ENCODE measurements at regions not wholly inside any gene's neighbourhood (a gene's known extent, or its start where the extent isn't known, plus 50 kb on each side); places are given as distances from the start of the nearest gene placed in this dataset.

DNA sequence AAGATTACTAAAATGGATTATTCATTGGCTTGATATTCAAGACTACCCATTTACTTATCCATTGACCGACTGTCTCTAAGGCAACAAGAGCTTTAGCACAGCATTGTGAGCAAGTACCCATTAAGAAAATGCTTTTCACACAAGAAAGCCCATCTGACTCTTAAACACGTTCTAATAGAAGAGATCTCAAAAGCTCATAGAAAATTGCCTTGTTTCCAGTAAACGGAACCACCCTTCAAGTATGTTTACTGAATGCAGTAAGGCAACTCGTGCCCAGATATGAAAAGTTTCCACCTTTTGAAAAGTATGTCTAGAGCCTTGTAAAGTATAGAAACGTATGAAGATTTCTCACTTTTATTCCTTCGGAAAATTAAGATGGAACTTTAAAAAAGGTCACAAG is 655.3 kb upstream of the ALCAM start:
- TF ChIP-seq, protein P1, sequence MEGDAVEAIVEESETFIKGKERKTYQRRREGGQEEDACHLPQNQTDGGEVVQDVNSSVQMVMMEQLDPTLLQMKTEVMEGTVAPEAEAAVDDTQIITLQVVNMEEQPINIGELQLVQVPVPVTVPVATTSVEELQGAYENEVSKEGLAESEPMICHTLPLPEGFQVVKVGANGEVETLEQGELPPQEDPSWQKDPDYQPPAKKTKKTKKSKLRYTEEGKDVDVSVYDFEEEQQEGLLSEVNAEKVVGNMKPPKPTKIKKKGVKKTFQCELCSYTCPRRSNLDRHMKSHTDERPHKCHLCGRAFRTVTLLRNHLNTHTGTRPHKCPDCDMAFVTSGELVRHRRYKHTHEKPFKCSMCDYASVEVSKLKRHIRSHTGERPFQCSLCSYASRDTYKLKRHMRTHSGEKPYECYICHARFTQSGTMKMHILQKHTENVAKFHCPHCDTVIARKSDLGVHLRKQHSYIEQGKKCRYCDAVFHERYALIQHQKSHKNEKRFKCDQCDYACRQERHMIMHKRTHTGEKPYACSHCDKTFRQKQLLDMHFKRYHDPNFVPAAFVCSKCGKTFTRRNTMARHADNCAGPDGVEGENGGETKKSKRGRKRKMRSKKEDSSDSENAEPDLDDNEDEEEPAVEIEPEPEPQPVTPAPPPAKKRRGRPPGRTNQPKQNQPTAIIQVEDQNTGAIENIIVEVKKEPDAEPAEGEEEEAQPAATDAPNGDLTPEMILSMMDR (IDR thresholded peaks at IDR 0.05), result no peak

DNA sequence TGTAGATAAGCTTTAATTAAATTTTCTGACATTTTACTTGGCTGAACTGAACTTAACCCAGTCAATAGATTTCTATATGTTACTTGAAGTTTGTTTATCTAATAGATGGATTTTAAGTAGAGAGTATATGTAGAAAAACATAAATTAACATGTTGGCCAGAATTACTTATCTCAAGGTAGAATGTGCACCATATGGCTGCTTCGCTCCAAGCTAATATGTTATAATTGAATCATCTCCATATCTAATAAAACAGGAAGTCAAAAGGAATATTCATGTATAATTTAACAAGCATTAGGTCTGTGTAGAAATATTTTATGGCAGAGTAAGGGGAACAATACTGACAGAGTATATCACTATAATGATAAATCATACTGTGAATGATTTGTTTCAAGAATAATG is 650.7 kb upstream of the ALCAM start:
- no peak for DNase-seq (ENCODE audit: extremely low spot score, unreplicated experiment)
- Mint-ChIP-seq H3K27me3 (ENCODE audit: unreplicated experiment) (no peaks in the 10 kb centered on the region), H3K27ac (ENCODE audit: unreplicated experiment) (no peak overlapping the region), H3K4me1 (ENCODE audit: unreplicated experiment) (peaks cover 2% of the 10 kb centered on the region), H3K9me3 (ENCODE audit: unreplicated experiment) (no peaks in the 10 kb centered on the region), H3K36me3 (ENCODE audit: unreplicated experiment) (no peaks in the 10 kb centered on the region), H3K4me3 (ENCODE audit: unreplicated experiment) (no peak overlapping the region)
- TF ChIP-seq, protein P1 (IDR thresholded peaks at IDR 0.05), result no peak

More for the DNA sequence above, 655.3 kb upstream of the ALCAM start:
- no peak overlapping the region for H3K4me3 Mint-ChIP-seq (ENCODE audit: unreplicated experiment)
- no peaks in the 10 kb centered on the region for H3K4me1 Mint-ChIP-seq (ENCODE audit: unreplicated experiment)
- H3K27me3 Mint-ChIP-seq (ENCODE audit: unreplicated experiment), result no peaks in the 10 kb centered on the region
- H3K27ac Mint-ChIP-seq (ENCODE audit: unreplicated experiment), result no peak overlapping the region
- H3K9me3 Mint-ChIP-seq (ENCODE audit: unreplicated experiment), result no peaks in the 10 kb centered on the region
- H3K36me3 Mint-ChIP-seq (ENCODE audit: unreplicated experiment), result no peaks in the 10 kb centered on the region
- no peak for DNase-seq (ENCODE audit: extremely low spot score, unreplicated experiment)

DNA sequence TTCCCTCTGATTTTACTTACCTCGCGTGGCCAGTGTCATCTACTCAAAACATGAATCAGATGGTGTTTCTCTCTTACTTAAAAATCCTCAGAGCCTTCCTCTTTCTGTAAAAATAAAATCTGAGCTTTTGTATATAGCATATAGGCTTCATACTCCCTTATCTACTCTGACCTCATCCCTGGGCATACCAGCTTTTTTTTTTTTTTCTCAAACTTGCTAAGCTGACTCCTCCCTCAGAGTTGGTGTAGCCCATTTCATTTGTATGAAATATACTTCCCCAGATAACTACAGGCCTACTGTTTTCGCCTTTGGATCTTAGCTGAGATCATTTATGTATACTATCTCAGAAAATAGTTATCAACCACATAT is 648.9 kb upstream of the ALCAM start:
- H3K36me3 Mint-ChIP-seq (ENCODE audit: unreplicated experiment), result no peaks in the 10 kb centered on the region
- H3K27ac Mint-ChIP-seq (ENCODE audit: unreplicated experiment), result no peak overlapping the region
- no peak for DNase-seq (ENCODE audit: extremely low spot score, unreplicated experiment)
- TF ChIP-seq, protein P1 (IDR thresholded peaks at IDR 0.05), result no peak
- H3K4me3 Mint-ChIP-seq (ENCODE audit: unreplicated experiment), result no peak overlapping the region
- H3K4me1 Mint-ChIP-seq (ENCODE audit: unreplicated experiment), result peaks cover 2% of the 10 kb centered on the region
- no peaks in the 10 kb centered on the region for H3K9me3 Mint-ChIP-seq (ENCODE audit: unreplicated experiment)
- no peaks in the 10 kb centered on the region for H3K27me3 Mint-ChIP-seq (ENCODE audit: unreplicated experiment)

DNA sequence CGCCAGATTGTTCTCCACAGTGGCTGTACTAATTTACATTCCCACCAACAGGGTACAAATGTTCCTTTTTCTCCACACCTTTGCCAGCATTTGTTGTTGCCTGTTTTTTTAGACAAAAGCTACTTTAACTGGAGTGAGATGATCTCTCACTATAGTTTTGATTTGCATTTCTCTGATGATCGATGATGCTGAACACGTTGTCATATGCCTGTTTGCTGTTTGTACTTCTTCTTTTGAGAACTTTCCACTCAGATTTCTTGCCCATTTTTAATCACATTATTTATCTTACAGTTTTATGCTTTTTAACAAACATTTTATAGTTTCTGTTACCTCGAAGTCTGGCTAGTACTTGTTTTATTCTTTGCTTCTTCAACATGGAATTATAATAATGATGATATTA is 643.7 kb upstream of the ALCAM start:
- DNase-seq (ENCODE audit: extremely low spot score, unreplicated experiment), result no peak
- H3K9me3 Mint-ChIP-seq (ENCODE audit: unreplicated experiment), result peaks cover 13% of the 10 kb centered on the region
- TF ChIP-seq, protein P1 (IDR thresholded peaks at IDR 0.05), result no peak
- no peaks in the 10 kb centered on the region for H3K27me3 Mint-ChIP-seq (ENCODE audit: unreplicated experiment)
- no peak overlapping the region for H3K27ac Mint-ChIP-seq (ENCODE audit: unreplicated experiment)
- H3K4me1 Mint-ChIP-seq (ENCODE audit: unreplicated experiment), result peaks cover 2% of the 10 kb centered on the region
- no peak overlapping the region for H3K4me3 Mint-ChIP-seq (ENCODE audit: unreplicated experiment)
- H3K36me3 Mint-ChIP-seq (ENCODE audit: unreplicated experiment), result peaks cover 3% of the 10 kb centered on the region

DNA sequence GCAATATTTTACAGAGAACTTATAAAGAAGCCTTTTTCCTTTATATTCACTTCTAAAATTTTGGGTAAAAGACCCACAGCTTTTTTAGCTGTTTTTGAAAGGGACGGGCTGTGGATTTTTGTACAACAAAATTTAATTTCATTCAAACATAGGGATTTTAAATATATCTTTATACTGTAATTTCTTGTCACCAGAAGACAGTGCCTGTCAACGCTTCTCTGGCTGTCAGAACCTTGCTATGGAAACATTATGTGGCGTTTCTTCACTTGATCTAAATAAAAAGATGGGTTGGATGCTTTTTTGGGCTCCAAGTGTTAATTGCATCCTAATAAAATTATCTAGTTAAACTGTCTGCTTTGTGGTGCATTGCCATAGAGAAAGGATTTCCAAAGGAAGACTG is 635.6 kb upstream of the ALCAM start:
- Mint-ChIP-seq H3K9me3 (ENCODE audit: unreplicated experiment) (peaks cover 13% of the 10 kb centered on the region), H3K27me3 (ENCODE audit: unreplicated experiment) (no peaks in the 10 kb centered on the region), H3K27ac (ENCODE audit: unreplicated experiment) (no peak overlapping the region), H3K4me3 (ENCODE audit: unreplicated experiment) (no peak overlapping the region), H3K4me1 (ENCODE audit: unreplicated experiment) (peaks cover 3% of the 10 kb centered on the region), H3K36me3 (ENCODE audit: unreplicated experiment) (peaks cover 3% of the 10 kb centered on the region)
- TF ChIP-seq, protein P1 (IDR thresholded peaks at IDR 0.05), result no peak
- no peak for DNase-seq (ENCODE audit: extremely low spot score, unreplicated experiment)
